G401 (cell line): ENCODE measurements at regions not wholly inside any gene's neighbourhood (a gene's known extent, or its start where the extent isn't known, plus 50 kb on each side); places are given as distances from the start of the nearest gene placed in this dataset.
"Not testable (repeated sequence)": the region's sequence is repeated elsewhere in the genome, so short reads cannot be mapped to it uniquely, and the experiment has no call there.

Experiments
- DNase-seq: peaks from one replicate; pipeline ENCODE4 v3.0.0-alpha.2; 2015; ENCODE audit warnings: low spot score
- in situ Hi-C: cut with HindIII; loops from 2 replicates; pipeline ENCODE4 v1.10.0; 2016; ENCODE audit warnings: low sequenced_read_pairs, mixed read lengths

GRCh38 chr9:6160579-6160978, 55.0 kb upstream of the IL33 start:
- DNase-seq = no peak
- in situ Hi-C loops = no loop called here

- no peak for DNase-seq
- in situ Hi-C loops = no loop called here
Measured at GRCh38 chr9:6153425-6153824, 62.2 kb upstream of the IL33 start.

- DNase-seq = no peak
- in situ Hi-C loops = no loop called here
Measured at GRCh38 chr9:6152788-6153187, 62.8 kb upstream of the IL33 start.

- in situ Hi-C loops = no loop called here
Measured at GRCh38 chr9:6150483-6150882, 65.1 kb upstream of the IL33 start.

GRCh38 chr9:6149315-6149714, 66.3 kb upstream of the IL33 start:
- in situ Hi-C loops = no loop called here
- DNase-seq = no peak

More at GRCh38 chr9:6150483-6150882, 65.1 kb upstream of the IL33 start:
- no peak for DNase-seq

- in situ Hi-C loops = no loop called here
- DNase-seq = no peak
Measured at GRCh38 chr9:6147846-6148245, 67.8 kb upstream of the IL33 start.

GRCh38 chr9:6144947-6145346, 70.7 kb upstream of the IL33 start:
- in situ Hi-C loops = no loop called here
- no peak for DNase-seq

- in situ Hi-C loops = no loop called here
- DNase-seq = no peak
Measured at GRCh38 chr9:6142799-6143454, 72.7 kb upstream of the IL33 start.

- in situ Hi-C loops = not testable (repeated sequence)
Measured at GRCh38 chr9:6135780-6136179, 79.8 kb upstream of the IL33 start.

GRCh38 chr9:6134661-6135180, 80.9 kb upstream of the IL33 start:
- DNase-seq = no peak
- in situ Hi-C loops = no loop called here

More at GRCh38 chr9:6135780-6136179, 79.8 kb upstream of the IL33 start:
- DNase-seq = not testable (repeated sequence)

GRCh38 chr9:6133346-6134063, 82.1 kb upstream of the IL33 start:
- in situ Hi-C loops = no loop called here
- DNase-seq = no peak

GRCh38 chr9:6132650-6133049, 83.0 kb upstream of the IL33 start:
- in situ Hi-C loops = no loop called here
- no peak for DNase-seq

GRCh38 chr9:6128030-6128429, 87.6 kb upstream of the IL33 start:
- DNase-seq = no peak
- in situ Hi-C loops = no loop called here

- in situ Hi-C loops = no loop called here
- no peak for DNase-seq
Measured at GRCh38 chr9:6126377-6126776, 89.2 kb upstream of the IL33 start.

- DNase-seq = no peak
- in situ Hi-C loops = no loop called here
Measured at GRCh38 chr9:6123416-6123815, 92.2 kb upstream of the IL33 start.

- in situ Hi-C loops = no loop called here
- DNase-seq = no peak
Measured at GRCh38 chr9:6121707-6122106, 93.9 kb upstream of the IL33 start.

- in situ Hi-C loops = loop anchor here (10.0 kb wide), 1 partner anchor 50 kb away; no protein-coding TSS in a partner anchor
- DNase-seq = no peak
Measured at GRCh38 chr9:6114424-6114823, 99.0 kb upstream of the RANBP6 start.

GRCh38 chr9:6113819-6114218, 98.4 kb upstream of the RANBP6 start:
- in situ Hi-C loops = loop anchor here (10.0 kb wide), 1 partner anchor 49 kb away; no protein-coding TSS in a partner anchor
- no peak for DNase-seq

GRCh38 chr9:6113312-6113711, 97.9 kb upstream of the RANBP6 start:
- in situ Hi-C loops = loop anchor here (10.0 kb wide), 1 partner anchor 49 kb away; no protein-coding TSS in a partner anchor
- DNase-seq = no peak

- in situ Hi-C loops = loop anchor here (10.0 kb wide), 1 partner anchor 45 kb away; no protein-coding TSS in a partner anchor
Measured at GRCh38 chr9:6109986-6110385, 94.6 kb upstream of the RANBP6 start.

More at GRCh38 chr9:6109986-6110385, 94.6 kb upstream of the RANBP6 start:
- DNase-seq = no peak
